AG09319 (cell line): ENCODE measurements at regions not wholly inside any gene's neighbourhood (a gene's known extent, or its start where the extent isn't known, plus 50 kb on each side); places are given as distances from the start of the nearest gene placed in this dataset.

Experiments used
- DNase-seq: peaks from one replicate; pipeline ENCODE4 v3.0.0-alpha.2; 2010; ENCODE audit warnings: low read depth; ENCODE audit errors: extremely low read depth
- CTCF ChIP-seq: IDR thresholded peaks from 2 replicates; pipeline ENCODE4 v1.5.1; 2011; ENCODE audit warnings: low read depth, mild to moderate bottlenecking, inconsistent platforms, low read length, moderate library complexity

- no peak for DNase-seq
- TF ChIP-seq CTCF, result no peak
Measured at GRCh38 chr15:62432702-62433398, 267.8 kb upstream of the C2CD4B start.

GRCh38 chr15:62436235-62436634, 271.1 kb upstream of the C2CD4B start:
- TF ChIP-seq CTCF, result no peak
- DNase-seq, result no peak

- DNase-seq, result no peak
Measured at GRCh38 chr15:62437753-62438152, 272.7 kb upstream of the C2CD4B start.

GRCh38 chr15:62439543-62440016, 274.5 kb upstream of the C2CD4B start:
- TF ChIP-seq CTCF, result no peak
- peak; percentile 31 for DNase-seq

More at GRCh38 chr15:62437753-62438152, 272.7 kb upstream of the C2CD4B start:
- no peak for TF ChIP-seq CTCF

- TF ChIP-seq CTCF, result no peak
- no peak for DNase-seq
Measured at GRCh38 chr15:62440362-62441105, 275.4 kb upstream of the C2CD4B start.

GRCh38 chr15:62444104-62445022, 279.3 kb upstream of the C2CD4B start:
- DNase-seq, result peak; percentile 89
- TF ChIP-seq CTCF, result no peak
